ENCODE measurements at regions not wholly inside any gene's neighbourhood (a gene's known extent, or its start where the extent isn't known, plus 50 kb on each side); places are given as distances from the start of the nearest gene placed in this dataset.

GRCh38 chr1:164061528-164061927, 497.5 kb upstream of the PBX1 start:
- no peak for DNase-seq (ENCODE audit: low spot score)
- Histone ChIP-seq H3K36me3 (ENCODE audit: insufficient read depth, low read length) (no peaks in the 10 kb centered on the region), H3K4me3 (ENCODE audit: low read depth, low read length, poor library complexity, severe bottlenecking) (no peak overlapping the region), H3K79me2 (ENCODE audit: insufficient read depth, low read depth, low read length) (no peaks in the 10 kb centered on the region), H3K4me1 (ENCODE audit: insufficient read depth, low read length, poor library complexity, severe bottlenecking) (no peaks in the 10 kb centered on the region), H3K4me2 (ENCODE audit: low read length) (no peak overlapping the region), H2AFZ (ENCODE audit: low read length) (no peak overlapping the region), H3K9me3 (ENCODE audit: low read length) (no peaks in the 10 kb centered on the region), H3K9me2 (ENCODE audit: insufficient read depth, low read length) (no peaks in the 10 kb centered on the region), H3K27ac (ENCODE audit: low read depth, low read length, poor library complexity, severe bottlenecking) (no peak overlapping the region), H4K20me1 (ENCODE audit: insufficient read depth, low read length) (no peaks in the 10 kb centered on the region)
- CTCF ChIA-PET (ENCODE audit: unreplicated experiment), result no interaction called here
- POLR2A ChIA-PET, result no interaction called here
- intact Hi-C loops (cut with micrococcal nuclease; ENCODE audit: unreplicated experiment), result no loop called here
- BruUV-seq (replicated peaks), result no TSS peak
- TF ChIP-seq CTCF (conservative IDR thresholded peaks at IDR 0.05; ENCODE audit: low read length) (no peak), EZH2phosphoT487 (IDR thresholded peaks at IDR 0.05; ENCODE audit: borderline replicate concordance, low read depth, low read length) (no peak)

DNA sequence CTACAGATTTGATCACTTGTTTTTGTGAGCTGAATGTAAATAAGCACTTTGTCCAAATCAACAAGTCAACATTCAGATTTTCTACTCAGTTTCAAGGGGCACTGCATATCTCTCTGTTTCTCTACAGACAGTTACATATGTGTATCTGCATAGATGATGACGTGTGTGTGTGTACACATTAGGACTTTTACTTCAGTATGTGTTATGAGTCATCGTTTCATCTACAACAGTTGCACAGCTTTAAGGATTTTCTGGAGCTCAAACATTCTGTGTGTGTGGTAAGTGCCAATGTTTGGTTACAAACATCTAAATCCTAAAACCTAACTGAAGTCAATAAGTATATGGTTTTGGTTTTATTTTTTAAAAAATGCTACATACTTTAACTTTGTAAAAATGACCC, 494.5 kb upstream of the PBX1 start:
- H4K20me1 ChIP-seq (ENCODE audit: insufficient read depth, low read length), result no peaks in the 10 kb centered on the region
- no TSS peak for BruUV-seq (replicated peaks)
- no peak overlapping the region for H2AFZ ChIP-seq (ENCODE audit: low read length)
- TF ChIP-seq CTCF (conservative IDR thresholded peaks at IDR 0.05; ENCODE audit: low read length), result no peak
- TF ChIP-seq EZH2phosphoT487 (IDR thresholded peaks at IDR 0.05; ENCODE audit: borderline replicate concordance, low read depth, low read length), result no peak
- no peak overlapping the region for H3K27ac ChIP-seq (ENCODE audit: low read depth, low read length, poor library complexity, severe bottlenecking)
- intact Hi-C loops (cut with micrococcal nuclease; ENCODE audit: unreplicated experiment), result no loop called here
- DNase-seq (ENCODE audit: low spot score), result no peak
- H3K4me2 ChIP-seq (ENCODE audit: low read length), result no peak overlapping the region
- H3K4me3 ChIP-seq (ENCODE audit: low read depth, low read length, poor library complexity, severe bottlenecking), result no peak overlapping the region
- no peaks in the 10 kb centered on the region for H3K36me3 ChIP-seq (ENCODE audit: insufficient read depth, low read length)
- no peaks in the 10 kb centered on the region for H3K79me2 ChIP-seq (ENCODE audit: insufficient read depth, low read depth, low read length)
- no peaks in the 10 kb centered on the region for H3K9me3 ChIP-seq (ENCODE audit: low read length)
- ChIA-PET CTCF (ENCODE audit: unreplicated experiment) (no interaction called here), POLR2A (interaction anchor here (0.6 kb wide), 1 partner anchor 30 kb away, joined by 3 read pairs; no protein-coding TSS in a partner anchor)
- H3K4me1 ChIP-seq (ENCODE audit: insufficient read depth, low read length, poor library complexity, severe bottlenecking), result no peaks in the 10 kb centered on the region
- H3K9me2 ChIP-seq (ENCODE audit: insufficient read depth, low read length), result no peaks in the 10 kb centered on the region

DNA sequence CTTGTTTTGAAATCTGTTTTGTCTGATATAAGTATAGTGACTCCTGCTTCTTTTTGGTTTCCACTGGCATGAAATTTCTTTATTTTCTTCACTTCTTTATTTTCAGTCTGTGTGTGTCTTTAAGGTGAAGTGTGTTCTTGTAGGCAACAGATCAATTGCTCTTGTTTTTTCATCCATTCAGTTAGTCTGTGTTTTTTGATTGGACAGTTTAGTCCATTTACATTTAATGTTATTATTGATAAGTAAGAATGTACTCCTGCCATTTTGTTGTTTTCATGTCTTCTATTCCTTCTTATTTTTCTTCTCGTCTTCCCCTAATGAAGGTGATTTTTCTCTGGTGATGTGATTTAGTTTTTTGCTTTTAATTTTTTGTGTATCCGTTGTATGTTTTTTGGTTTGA, 487.7 kb upstream of the PBX1 start:
- Histone ChIP-seq H3K79me2 (ENCODE audit: insufficient read depth, low read depth, low read length) (no peaks in the 10 kb centered on the region), H4K20me1 (ENCODE audit: insufficient read depth, low read length) (no peaks in the 10 kb centered on the region), H2AFZ (ENCODE audit: low read length) (no peak overlapping the region), H3K27ac (ENCODE audit: low read depth, low read length, poor library complexity, severe bottlenecking) (no peak overlapping the region), H3K9me3 (ENCODE audit: low read length) (no peaks in the 10 kb centered on the region), H3K4me1 (ENCODE audit: insufficient read depth, low read length, poor library complexity, severe bottlenecking) (no peaks in the 10 kb centered on the region), H3K4me2 (ENCODE audit: low read length) (no peak overlapping the region), H3K36me3 (ENCODE audit: insufficient read depth, low read length) (no peaks in the 10 kb centered on the region), H3K9me2 (ENCODE audit: insufficient read depth, low read length) (no peaks in the 10 kb centered on the region), H3K4me3 (ENCODE audit: low read depth, low read length, poor library complexity, severe bottlenecking) (no peak overlapping the region)
- ChIA-PET POLR2A (no interaction called here), CTCF (ENCODE audit: unreplicated experiment) (no interaction called here)
- DNase-seq (ENCODE audit: low spot score), result no peak
- no peak for TF ChIP-seq EZH2phosphoT487 (IDR thresholded peaks at IDR 0.05; ENCODE audit: borderline replicate concordance, low read depth, low read length)
- TF ChIP-seq CTCF (conservative IDR thresholded peaks at IDR 0.05; ENCODE audit: low read length), result no peak
- no TSS peak for BruUV-seq (replicated peaks)
- intact Hi-C loops (cut with micrococcal nuclease; ENCODE audit: unreplicated experiment), result no loop called here
